HG03565 (cell line): ENCODE measurements at regions not wholly inside any gene's neighbourhood (a gene's known extent, or its start where the extent isn't known, plus 50 kb on each side); places are given as distances from the start of the nearest gene placed in this dataset.
A peak's percentile ranks its signal among the peaks of the same experiment; 100 is the strongest.
"Not testable (repeated sequence)": the region's sequence is repeated elsewhere in the genome, so short reads cannot be mapped to it uniquely, and the experiment has no call there.

Source experiments
- ATAC-seq: cut with Tn5 transposase; IDR thresholded peaks from one replicate; pipeline ENCODE4 v1.9.1; 2021; ENCODE audit warnings: mild to moderate bottlenecking, moderate library complexity; ENCODE audit not compliant: unreplicated experiment

- ATAC-seq = peak; percentile 94
Measured at GRCh38 chr14:38721822-38722431, 381.1 kb downstream of the SEC23A start.

- no peak for ATAC-seq
Measured at GRCh38 chr14:38718519-38718918, 384.5 kb downstream of the SEC23A start.

GRCh38 chr14:38716926-38717325, 386.1 kb downstream of the SEC23A start:
- ATAC-seq = no peak

DNA sequence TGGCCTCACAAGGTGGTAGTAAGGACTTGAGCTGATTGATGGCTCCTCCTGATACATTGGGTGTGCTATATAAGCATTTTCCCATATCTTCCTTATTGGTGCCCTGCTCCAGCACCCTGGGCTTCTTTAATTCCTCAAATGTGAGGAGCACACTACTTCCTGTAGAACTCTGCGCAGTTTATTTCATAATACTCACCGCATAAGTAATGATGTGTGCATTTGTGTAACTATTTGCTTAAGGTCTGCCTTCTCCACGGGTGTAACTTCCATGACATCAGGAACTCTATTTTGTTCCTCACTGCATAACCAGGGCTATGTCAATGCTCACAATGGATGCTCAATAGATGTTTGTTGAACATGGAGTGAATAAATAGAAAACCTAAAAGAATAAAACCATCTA, 392.2 kb downstream of the SEC23A start:
- ATAC-seq = no peak

DNA sequence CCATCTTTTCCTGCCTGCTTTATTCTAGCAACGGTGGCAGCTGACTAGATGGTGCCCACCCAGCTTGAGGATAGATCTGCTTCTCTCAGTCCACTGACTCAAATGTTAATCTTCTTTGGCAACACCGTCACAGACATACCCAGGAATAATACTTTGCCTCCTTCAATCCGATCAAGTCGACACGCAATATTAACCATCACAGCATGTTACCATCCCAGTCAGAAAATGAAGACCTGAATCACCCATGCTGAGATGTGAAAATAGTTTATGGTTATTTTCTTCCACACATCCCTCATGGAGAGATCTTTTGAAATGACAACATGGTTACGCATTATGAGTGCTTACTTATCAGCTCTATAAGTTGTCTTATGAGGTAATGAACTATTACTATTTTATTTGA, 392.8 kb downstream of the SEC23A start:
- ATAC-seq = no peak

- ATAC-seq = no peak
Measured at GRCh38 chr14:38705220-38705619, 397.8 kb downstream of the SEC23A start.

- ATAC-seq = no peak
Measured at GRCh38 chr14:38704220-38704619, 398.8 kb downstream of the SEC23A start.

- ATAC-seq = no peak
Measured at GRCh38 chr14:38696925-38697324, 406.1 kb downstream of the SEC23A start.

GRCh38 chr14:38693423-38693822, 409.6 kb downstream of the SEC23A start:
- no peak for ATAC-seq

- no peak for ATAC-seq
Measured at GRCh38 chr14:38669027-38669426, 413.1 kb upstream of the CLEC14A start.

DNA sequence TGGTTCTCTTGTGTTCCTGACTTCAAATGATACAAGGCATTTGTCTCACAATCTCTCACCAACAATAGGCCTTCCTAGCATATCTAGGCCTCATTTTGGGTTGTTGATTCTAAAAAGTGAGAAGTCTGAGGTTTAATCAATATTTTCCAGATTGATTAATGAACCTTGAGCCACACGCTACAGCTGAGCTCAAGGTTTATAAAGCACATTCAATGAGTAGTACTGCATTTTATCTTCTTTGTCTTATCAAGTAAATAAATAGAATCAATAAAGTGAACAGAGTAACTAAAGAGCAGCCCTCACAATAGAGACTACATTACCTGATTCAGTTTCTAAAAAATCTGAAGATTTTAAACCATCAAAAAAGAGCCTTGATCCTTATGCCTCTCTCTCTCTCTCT, 407.5 kb upstream of the CLEC14A start:
- ATAC-seq = no peak

DNA sequence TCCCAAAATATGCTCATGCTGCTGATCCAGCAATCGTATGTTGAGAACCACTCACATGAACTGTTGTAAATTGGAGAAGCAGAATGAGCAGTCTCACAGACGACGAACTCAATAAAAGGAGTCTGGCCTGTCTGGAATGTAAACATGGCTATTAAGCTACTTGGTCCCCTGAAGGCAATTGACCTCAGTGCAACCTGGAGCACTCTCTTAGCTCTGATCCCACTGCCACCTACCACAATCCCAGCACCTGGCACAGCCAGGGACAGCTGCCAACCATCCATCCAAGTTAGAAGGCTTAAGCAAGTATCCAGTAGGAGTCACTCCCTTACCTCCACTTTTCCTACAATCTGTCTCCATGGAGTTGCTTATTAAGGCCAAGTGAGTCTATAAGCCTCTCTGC, 406.9 kb upstream of the CLEC14A start:
- ATAC-seq = no peak

DNA sequence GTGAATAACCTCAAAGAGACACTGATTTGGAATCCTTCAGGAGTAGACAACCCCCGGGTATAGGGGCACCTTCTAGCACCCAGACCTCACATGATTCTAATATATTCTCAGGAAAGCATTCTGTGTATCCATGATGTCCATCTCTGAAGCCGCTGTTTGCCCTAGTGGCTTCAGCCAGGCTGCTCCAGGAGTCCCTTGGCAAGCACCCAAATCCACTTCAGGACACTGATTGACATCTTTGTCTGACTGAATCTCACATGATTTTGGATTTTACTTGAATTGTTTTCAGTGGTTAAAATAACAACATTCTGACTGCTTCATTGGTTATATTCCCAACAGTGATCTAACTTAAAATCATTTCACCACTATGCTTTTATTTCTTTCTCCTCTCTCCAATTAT, 390.5 kb upstream of the CLEC14A start:
- no peak for ATAC-seq

GRCh38 chr14:38634913-38635312, 379.0 kb upstream of the CLEC14A start:
- not testable (repeated sequence) for ATAC-seq

- no peak for ATAC-seq
Measured at GRCh38 chr14:38629412-38629811, 373.5 kb upstream of the CLEC14A start.

DNA sequence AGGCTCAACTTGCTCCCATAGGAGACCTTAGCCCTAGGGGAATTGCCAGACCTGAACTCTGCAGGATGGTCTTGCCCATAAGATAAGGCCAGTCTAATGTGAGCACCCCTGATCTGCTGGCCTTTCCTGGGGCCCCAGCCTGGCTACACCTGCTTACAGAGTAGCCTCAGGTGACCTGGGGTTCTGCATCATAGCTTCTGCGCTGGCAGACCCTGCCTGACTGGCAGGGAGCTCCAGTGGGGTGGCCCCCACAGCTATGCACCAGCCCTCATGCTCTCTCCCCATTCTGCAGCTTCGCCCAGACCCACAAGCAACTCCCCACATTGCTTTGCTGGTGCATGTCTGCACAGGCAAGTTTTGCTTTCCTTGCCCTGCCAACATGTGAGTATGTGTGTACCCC, 371.3 kb upstream of the CLEC14A start:
- ATAC-seq = no peak

DNA sequence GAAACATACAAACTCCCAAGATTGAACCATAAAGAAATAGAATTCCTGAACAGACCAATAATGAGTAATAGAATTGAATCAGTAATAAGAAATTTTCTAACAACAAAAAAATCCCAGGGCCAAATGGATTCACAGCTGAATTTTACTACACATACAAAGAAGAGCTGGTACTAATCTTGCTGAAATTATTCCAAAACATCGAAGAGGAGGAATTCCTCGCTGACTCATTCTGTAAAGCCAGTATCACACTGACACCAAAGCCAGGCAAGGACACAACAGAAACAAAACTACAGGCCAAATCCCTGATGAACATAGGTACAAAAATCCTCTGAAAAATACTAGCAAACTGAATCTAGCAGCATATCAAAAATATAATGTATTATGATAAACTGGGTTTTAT, 367.8 kb upstream of the CLEC14A start:
- no peak for ATAC-seq

DNA sequence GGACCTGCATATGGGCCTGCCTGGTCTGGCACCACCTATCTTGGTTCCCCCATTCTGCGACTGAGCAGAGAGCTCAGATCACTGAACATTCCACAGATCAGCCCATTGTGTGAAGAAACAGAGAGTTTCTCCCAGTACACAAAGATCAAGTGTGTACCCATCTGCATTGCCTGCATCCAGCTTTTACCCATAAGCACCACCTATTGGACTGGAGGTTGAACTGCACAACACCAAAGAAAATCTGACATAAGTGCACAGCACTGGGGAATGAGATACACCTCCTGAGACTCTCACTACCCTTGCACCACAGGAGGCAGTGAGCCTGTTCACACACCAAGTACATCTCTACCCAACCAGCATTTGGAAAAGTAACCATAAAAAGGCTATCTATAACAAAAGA, 362.6 kb upstream of the CLEC14A start:
- no peak for ATAC-seq

DNA sequence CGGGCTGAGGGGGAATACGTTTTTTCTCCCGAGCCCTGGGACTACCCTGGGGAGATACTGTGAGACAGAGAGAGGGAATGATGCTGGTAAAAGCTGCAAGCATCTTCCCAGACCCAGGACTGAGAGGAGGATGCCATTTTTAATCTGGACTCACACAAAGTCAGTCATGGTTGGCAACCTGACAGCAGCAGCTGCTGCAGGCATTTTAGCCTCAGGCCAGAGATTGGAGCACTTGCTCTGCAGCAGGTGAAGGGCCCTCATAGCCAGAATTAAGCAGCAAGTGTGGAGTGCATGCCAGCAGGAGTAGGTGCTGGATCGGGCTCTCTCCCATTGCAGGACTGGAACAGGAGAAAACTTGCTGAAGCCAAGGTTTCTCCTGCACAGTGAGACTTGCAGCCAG, 361.1 kb upstream of the CLEC14A start:
- no peak for ATAC-seq

- no peak for ATAC-seq
Measured at GRCh38 chr14:38611928-38612327, 356.0 kb upstream of the CLEC14A start.

- ATAC-seq = no peak
Measured at GRCh38 chr14:38608244-38608643, 352.4 kb upstream of the CLEC14A start.

DNA sequence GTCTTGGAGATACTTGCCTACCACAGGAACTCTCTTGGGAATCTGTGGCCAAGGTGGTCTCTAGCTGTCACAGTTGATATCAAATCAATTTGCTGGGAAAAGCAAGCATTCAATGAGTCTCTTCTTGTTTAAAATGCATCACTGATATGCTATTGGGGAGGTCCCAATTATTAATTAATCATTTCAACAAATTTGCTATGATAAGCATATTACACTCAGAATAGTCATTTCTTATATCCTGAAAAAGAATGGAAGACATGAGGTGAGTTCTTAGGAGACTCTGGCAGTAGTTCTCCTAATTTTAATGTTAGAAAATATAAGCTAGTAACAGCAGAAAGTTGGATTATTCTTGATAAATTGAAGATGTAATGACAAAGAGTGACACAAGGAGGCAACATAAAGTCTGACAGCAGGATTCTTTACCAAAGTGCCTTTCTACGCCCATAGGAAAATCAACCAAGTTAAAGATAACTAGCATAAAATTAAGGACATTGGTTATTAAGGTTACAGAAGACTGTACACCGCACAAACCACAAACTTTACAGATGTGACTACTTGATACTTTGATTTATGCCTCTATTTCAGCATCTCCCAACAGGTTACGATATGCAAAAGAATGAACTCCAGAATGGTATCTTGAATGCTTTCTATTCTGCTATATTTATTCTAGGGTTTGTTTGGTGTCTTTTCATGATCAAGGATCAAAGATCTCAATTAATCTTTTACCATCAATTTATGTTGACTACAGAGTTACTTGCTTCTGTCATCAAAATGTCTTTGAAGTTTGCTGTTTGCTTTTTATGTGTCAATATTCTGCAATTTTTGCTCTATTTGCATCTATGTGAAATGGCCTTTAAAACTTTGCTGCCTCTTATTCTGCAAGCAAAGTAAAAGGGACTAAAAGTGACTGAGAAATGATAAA, 349.6 kb upstream of the CLEC14A start:
- no peak for ATAC-seq
